ENCODE measurements at regions not wholly inside any gene's neighbourhood (a gene's known extent, or its start where the extent isn't known, plus 50 kb on each side); places are given as distances from the start of the nearest gene placed in this dataset.

- H3K79me2 ChIP-seq (ENCODE audit: insufficient read depth, low read length): no peaks in the 10 kb centered on the region
- in situ Hi-C loops (cut with HindIII; ENCODE audit: extremely low pct_ligation_motif_present, low pct_unique_long_range_greater_than_20kb) (no loop called here), intact Hi-C loops (cut with micrococcal nuclease; ENCODE audit: unreplicated experiment) (no loop called here)
- CTCF ChIA-PET (ENCODE audit: low intra/inter-chr PET ratio, low total read pairs): no interaction called here
- DNase-seq (ENCODE audit: low spot score) (no peak), ATAC-seq (no peak), FAIRE-seq (no peak)
- no peak overlapping the region for H3K4me2 ChIP-seq (ENCODE audit: low read depth, low read length)
- H3K36me3 ChIP-seq (replicated peaks in 1 of 2; ENCODE audit: control insufficient read depth in 1 of 2, insufficient read depth in 2 of 2, low read length in 2 of 2): no peaks in the 10 kb centered on the region
- TF ChIP-seq TRIM24 (CRISPR knock-in tag; IDR thresholded peaks at IDR 0.05) (no peak), CREB1 (IDR thresholded peaks at IDR 0.05) (peak; percentile 55; the same call in 1 of the 2 replicates), CREB1 (CRISPR knock-in tag; IDR thresholded peaks at IDR 0.05) (no peak)
- no peaks in the 10 kb centered on the region for H3K27me3 ChIP-seq (ENCODE audit: control insufficient read depth in 1 of 2, insufficient read depth in 2 of 2, low read length in 2 of 2)
- BruUV-seq (replicated peaks): no TSS peak
- POLR2A ChIA-PET: no interaction called here
- no peaks in the 10 kb centered on the region for H3K4me1 ChIP-seq (ENCODE audit: insufficient read depth, low read length)
- no peak overlapping the region for H3K27ac ChIP-seq (ENCODE audit: extremely low read length, insufficient read depth, low read length)
- 2% methylated on average over 6 of the region's 6 CpGs for WGBS (ENCODE audit: low lambda C conversion rate)
- H3K9ac ChIP-seq (ENCODE audit: insufficient read depth, low read depth, low read length): no peak overlapping the region
- H2AFZ ChIP-seq (ENCODE audit: low read length): peak overlapping the region; percentile 37
- no peak overlapping the region for H3K4me3 ChIP-seq (replicated peaks in 1 of 3; ENCODE audit: insufficient read depth in 1 of 3, low read depth in 2 of 3, low read length in 3 of 3)
- H4K20me1 ChIP-seq (ENCODE audit: insufficient read depth, low read length): no peaks in the 10 kb centered on the region
- no peaks in the 10 kb centered on the region for H3K9me3 ChIP-seq (ENCODE audit: low read length)
Measured at GRCh38 chr18:30616414-30616813, 426.1 kb downstream of the DSC3 start.

DNA sequence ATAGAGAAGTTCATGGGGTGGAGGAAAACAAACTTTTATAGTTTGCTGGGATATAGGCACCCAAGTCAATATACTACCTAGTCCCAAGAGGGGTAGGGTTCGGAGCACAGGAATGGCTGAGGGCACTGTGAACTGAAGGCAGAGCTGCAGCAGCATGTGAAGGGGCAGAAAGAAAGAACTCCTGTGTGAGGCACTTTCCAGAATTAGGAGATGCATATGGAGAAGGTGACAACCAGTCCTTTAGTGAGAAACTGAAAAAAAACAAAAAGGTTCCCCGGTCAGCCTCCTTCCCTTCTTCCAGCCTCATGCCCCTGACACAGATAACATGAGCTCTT lies 429.1 kb downstream of the DSC3 start:
- no peaks in the 10 kb centered on the region for H3K79me2 ChIP-seq (ENCODE audit: insufficient read depth, low read length)
- intact Hi-C loops (cut with micrococcal nuclease; ENCODE audit: unreplicated experiment): no loop called here
- 0% methylated on average over 2 of the region's 2 CpGs for WGBS (ENCODE audit: low lambda C conversion rate)
- no peaks in the 10 kb centered on the region for H3K27me3 ChIP-seq (ENCODE audit: control insufficient read depth in 1 of 2, insufficient read depth in 2 of 2, low read length in 2 of 2)
- no peak for DNase-seq (ENCODE audit: low spot score)
- H4K20me1 ChIP-seq (ENCODE audit: insufficient read depth, low read length): no peaks in the 10 kb centered on the region
- H3K4me1 ChIP-seq (ENCODE audit: insufficient read depth, low read length): no peaks in the 10 kb centered on the region
- BruUV-seq (replicated peaks): no TSS peak
- H3K27ac ChIP-seq (ENCODE audit: extremely low read length, insufficient read depth, low read length): no peak overlapping the region
- no peaks in the 10 kb centered on the region for H3K9me3 ChIP-seq (ENCODE audit: low read length)
- no peaks in the 10 kb centered on the region for H3K36me3 ChIP-seq (replicated peaks in 1 of 2; ENCODE audit: control insufficient read depth in 1 of 2, insufficient read depth in 2 of 2, low read length in 2 of 2)
- in situ Hi-C loops (cut with HindIII; ENCODE audit: extremely low pct_ligation_motif_present, low pct_unique_long_range_greater_than_20kb): no loop called here
- H3K9ac ChIP-seq (ENCODE audit: insufficient read depth, low read depth, low read length): no peak overlapping the region
- H3K4me3 ChIP-seq (replicated peaks in 1 of 3; ENCODE audit: insufficient read depth in 1 of 3, low read depth in 2 of 3, low read length in 3 of 3): no peak overlapping the region
- no peak for FAIRE-seq
- TF ChIP-seq ZNF883 (CRISPR knock-in tag; IDR thresholded peaks at IDR 0.05; ENCODE audit: not compliant biosample characterization): no peak
- TF ChIP-seq RBM22 (optimal IDR thresholded peaks at IDR 0.05; ENCODE audit: low read length): no peak
- no peak for TF ChIP-seq CENPX (CRISPR knock-in tag; IDR thresholded peaks at IDR 0.05)
- ATAC-seq: no peak
- H2AFZ ChIP-seq (ENCODE audit: low read length): no peak overlapping the region
- CTCF ChIA-PET (ENCODE audit: low intra/inter-chr PET ratio, low total read pairs): no interaction called here
- no peak overlapping the region for H3K4me2 ChIP-seq (ENCODE audit: low read depth, low read length)
- POLR2A ChIA-PET: no interaction called here
